WTC11 (cell line): ENCODE measurements at regions not wholly inside any gene's neighbourhood (a gene's known extent, or its start where the extent isn't known, plus 50 kb on each side); places are given as distances from the start of the nearest gene placed in this dataset.

Experiments used
- ATAC-seq: fragments of 200-7000 bp; cut with Tn5 transposase; 2 replicates; pipeline ENCODE4 v1.10.0; 2021; ENCODE audit warnings: mild to moderate bottlenecking, moderate library complexity
- CTCF ChIA-PET: fragments of 300-600 bp; sonication (Branson Sonifier 250); formaldehyde crosslinking; loops from one replicate; lab custom pipeline; 2021; ENCODE audit warnings: antibody characterized with exemption; lab: Charles Lee
- POLR2A ChIA-PET: fragments of 350-600 bp; sonication (Branson Sonifier 250); formaldehyde crosslinking; loops from one replicate; lab custom pipeline; 2021; ENCODE audit warnings: antibody characterized with exemption; lab: Charles Lee
- DNase-seq: peaks from one replicate; pipeline ENCODE4 v3.0.0; 2021; ENCODE audit warnings: low spot score
- H3K27ac Mint-ChIP-seq: 2 replicates; pipeline ENCODE4 v1.8.0; 2021; ENCODE audit warnings: mixed read lengths
- H3K27me3 Mint-ChIP-seq: 2 replicates; pipeline ENCODE4 v1.8.0; 2021; ENCODE audit warnings: low read depth, mild to moderate bottlenecking, moderate library complexity, mixed read lengths
- H3K36me3 Mint-ChIP-seq: 2 replicates; pipeline ENCODE4 v1.8.0; 2021; ENCODE audit warnings: mixed read lengths
- H3K4me1 Mint-ChIP-seq: 2 replicates; pipeline ENCODE4 v1.8.0; 2022; ENCODE audit warnings: mixed read lengths
- H3K4me3 Mint-ChIP-seq: 2 replicates; pipeline ENCODE4 v1.8.0; 2021; ENCODE audit warnings: mild to moderate bottlenecking, moderate library complexity, mixed read lengths
- H3K9me3 Mint-ChIP-seq: 2 replicates; pipeline ENCODE4 v1.8.0; 2021; ENCODE audit warnings: mixed read lengths
- CREM ChIP-seq: sonication (generic); formaldehyde crosslinking; IDR thresholded peaks from 2 replicates; pipeline ENCODE4 v1.8.1; 2022; ENCODE audit warnings: mild to moderate bottlenecking, missing genetic modification reagents, moderate library complexity
- ELF4 ChIP-seq: sonication (generic); formaldehyde crosslinking; IDR thresholded peaks from 2 replicates; pipeline ENCODE4 v1.8.1; 2022; ENCODE audit warnings: low read depth, mild to moderate bottlenecking, moderate library complexity, missing genetic modification reagents
- GTF2I ChIP-seq: fragments of 250-450 bp; sonication (Bioruptor Pico); conservative IDR thresholded peaks from 2 replicates; pipeline ENCODE4 v1.4.0; 2021; ENCODE audit warnings: mild to moderate bottlenecking
- JAZF1 ChIP-seq: fragments of 250-450 bp; sonication (Bioruptor Pico); IDR thresholded peaks from 2 replicates; pipeline ENCODE4 v1.9.0; 2021; ENCODE audit warnings: moderate library complexity, mild to moderate bottlenecking, inconsistent platforms
- MYBL2 ChIP-seq: sonication (generic); formaldehyde crosslinking; IDR thresholded peaks from 2 replicates; pipeline ENCODE4 v1.8.1; 2023; ENCODE audit warnings: mild to moderate bottlenecking, moderate library complexity, missing genetic modification reagents
- NR2C2 ChIP-seq: sonication (generic); formaldehyde crosslinking; IDR thresholded peaks from 2 replicates; pipeline ENCODE4 v1.8.0; 2022; ENCODE audit warnings: mild to moderate bottlenecking, missing genetic modification reagents
- NR3C1 ChIP-seq: sonication (generic); formaldehyde crosslinking; conservative IDR thresholded peaks from 2 replicates; pipeline ENCODE4 v1.8.1; 2023; ENCODE audit warnings: low read depth, mild to moderate bottlenecking, missing genetic modification reagents
- OVOL2 ChIP-seq: fragments of 250-450 bp; sonication (Bioruptor Pico); IDR thresholded peaks from 2 replicates; pipeline ENCODE4 v1.9.0; 2021; ENCODE audit warnings: mild to moderate bottlenecking, borderline replicate concordance
- SMAD4 ChIP-seq: sonication (generic); formaldehyde crosslinking; IDR thresholded peaks from 2 replicates; pipeline ENCODE4 v1.8.0; 2022; ENCODE audit warnings: mild to moderate bottlenecking, missing genetic modification reagents
- TEAD4 ChIP-seq: sonication (generic); formaldehyde crosslinking; IDR thresholded peaks from 2 replicates; pipeline ENCODE4 v1.8.0; 2022; ENCODE audit warnings: mild to moderate bottlenecking, missing genetic modification reagents
- TP53 ChIP-seq: sonication (generic); formaldehyde crosslinking; IDR thresholded peaks from 2 replicates; pipeline ENCODE4 v1.8.1; 2023; ENCODE audit warnings: mild to moderate bottlenecking, missing genetic modification reagents
- ZNF121 ChIP-seq: sonication (generic); formaldehyde crosslinking; IDR thresholded peaks from 2 replicates; pipeline ENCODE4 v1.8.0; 2023; ENCODE audit warnings: missing genetic modification reagents
- ZNF232 ChIP-seq: sonication (generic); formaldehyde crosslinking; IDR thresholded peaks from 2 replicates; pipeline ENCODE4 v1.8.0; 2022; ENCODE audit warnings: mild to moderate bottlenecking, missing genetic modification reagents
- ZNF317 ChIP-seq: sonication (generic); formaldehyde crosslinking; IDR thresholded peaks from 2 replicates; pipeline ENCODE4 v1.8.1; 2023; ENCODE audit warnings: low read depth, mild to moderate bottlenecking, moderate library complexity, missing genetic modification reagents, borderline replicate concordance
- TF ChIP-seq, protein P1 (sequence below): fragments of 250-450 bp; sonication (Bioruptor Pico); IDR thresholded peaks from 2 replicates; pipeline ENCODE4 v1.9.0; 2021; ENCODE audit warnings: mild to moderate bottlenecking
- TF ChIP-seq, protein P2 (sequence below): sonication (generic); formaldehyde crosslinking; IDR thresholded peaks from 2 replicates; pipeline ENCODE4 v1.8.1; 2022; ENCODE audit warnings: mild to moderate bottlenecking, moderate library complexity, missing genetic modification reagents
- TF ChIP-seq, protein P3 (sequence below): sonication (generic); formaldehyde crosslinking; IDR thresholded peaks from 2 replicates; pipeline ENCODE4 v1.8.0; 2023; ENCODE audit warnings: mild to moderate bottlenecking, missing genetic modification reagents
- TF ChIP-seq, protein P4 (sequence below): sonication (generic); formaldehyde crosslinking; IDR thresholded peaks from 2 replicates; pipeline ENCODE4 v1.8.1; 2023; ENCODE audit warnings: mild to moderate bottlenecking, missing genetic modification reagents
- TF ChIP-seq, protein P5 (sequence below): sonication (generic); formaldehyde crosslinking; IDR thresholded peaks from 2 replicates; pipeline ENCODE4 v1.8.0; 2023; ENCODE audit warnings: missing genetic modification reagents, mild to moderate bottlenecking, borderline replicate concordance
- TF ChIP-seq, protein P6 (sequence below): sonication (generic); formaldehyde crosslinking; IDR thresholded peaks from 2 replicates; pipeline ENCODE4 v1.8.0; 2023; ENCODE audit warnings: missing genetic modification reagents

DNA sequence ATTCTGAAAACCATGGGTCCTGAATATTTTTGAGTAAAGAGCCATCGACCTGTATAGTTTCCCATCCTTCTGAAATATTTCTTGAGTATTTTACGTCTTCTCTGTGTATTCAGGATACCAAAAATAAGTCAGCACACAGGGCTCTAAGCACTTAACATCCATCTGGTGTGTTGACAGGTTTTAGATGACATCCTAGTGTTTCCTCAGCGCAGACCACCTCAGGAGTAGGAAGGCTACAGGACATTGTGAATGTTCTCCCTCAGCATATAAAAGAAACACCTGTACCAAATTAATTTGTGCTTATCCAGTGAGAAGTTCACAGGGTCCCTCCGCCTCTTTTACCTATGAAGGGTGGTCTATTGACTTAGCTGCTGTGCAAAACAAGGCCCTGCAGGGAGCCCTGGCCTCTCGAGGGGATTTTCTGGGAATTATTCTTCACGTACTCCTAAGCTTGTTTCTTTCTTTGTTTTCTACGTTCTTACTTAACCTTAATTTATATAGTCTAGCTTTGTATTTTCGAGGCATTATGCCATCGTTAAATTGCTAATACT, 241.8 kb downstream of the FBXO8 start:
- Mint-ChIP-seq H3K36me3 (no peaks in the 10 kb centered on the region), H3K27me3 (peaks cover 5% of the 10 kb centered on the region), H3K4me3 (peak overlapping the region; percentile 45; the same call in 1 of the 2 replicates), H3K9me3 (peaks cover 4% of the 10 kb centered on the region), H3K4me1 (peaks cover 34% of the 10 kb centered on the region), H3K27ac (no peak overlapping the region)
- peak; percentile 76 for ATAC-seq
- CTCF ChIA-PET: interaction anchor here (1.5 kb wide), 1 partner anchor 547 kb away, joined by 3 read pairs; no protein-coding TSS in a partner anchor
- DNase-seq: no peak
- POLR2A ChIA-PET: no interaction called here
- no peak for TF ChIP-seq SMAD4 (CRISPR knock-in tag)
- no peak for TF ChIP-seq ZNF121 (CRISPR knock-in tag)
- no peak for TF ChIP-seq NR3C1
- TF ChIP-seq, protein P1, sequence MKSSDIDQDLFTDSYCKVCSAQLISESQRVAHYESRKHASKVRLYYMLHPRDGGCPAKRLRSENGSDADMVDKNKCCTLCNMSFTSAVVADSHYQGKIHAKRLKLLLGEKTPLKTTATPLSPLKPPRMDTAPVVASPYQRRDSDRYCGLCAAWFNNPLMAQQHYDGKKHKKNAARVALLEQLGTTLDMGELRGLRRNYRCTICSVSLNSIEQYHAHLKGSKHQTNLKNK (CRISPR knock-in tag): no peak
- TF ChIP-seq, protein P2, sequence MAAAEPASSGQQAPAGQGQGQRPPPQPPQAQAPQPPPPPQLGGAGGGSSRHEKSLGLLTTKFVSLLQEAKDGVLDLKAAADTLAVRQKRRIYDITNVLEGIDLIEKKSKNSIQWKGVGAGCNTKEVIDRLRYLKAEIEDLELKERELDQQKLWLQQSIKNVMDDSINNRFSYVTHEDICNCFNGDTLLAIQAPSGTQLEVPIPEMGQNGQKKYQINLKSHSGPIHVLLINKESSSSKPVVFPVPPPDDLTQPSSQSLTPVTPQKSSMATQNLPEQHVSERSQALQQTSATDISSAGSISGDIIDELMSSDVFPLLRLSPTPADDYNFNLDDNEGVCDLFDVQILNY (CRISPR knock-in tag): no peak
- TF ChIP-seq ZNF232 (CRISPR knock-in tag): no peak
- TF ChIP-seq, protein P3, sequence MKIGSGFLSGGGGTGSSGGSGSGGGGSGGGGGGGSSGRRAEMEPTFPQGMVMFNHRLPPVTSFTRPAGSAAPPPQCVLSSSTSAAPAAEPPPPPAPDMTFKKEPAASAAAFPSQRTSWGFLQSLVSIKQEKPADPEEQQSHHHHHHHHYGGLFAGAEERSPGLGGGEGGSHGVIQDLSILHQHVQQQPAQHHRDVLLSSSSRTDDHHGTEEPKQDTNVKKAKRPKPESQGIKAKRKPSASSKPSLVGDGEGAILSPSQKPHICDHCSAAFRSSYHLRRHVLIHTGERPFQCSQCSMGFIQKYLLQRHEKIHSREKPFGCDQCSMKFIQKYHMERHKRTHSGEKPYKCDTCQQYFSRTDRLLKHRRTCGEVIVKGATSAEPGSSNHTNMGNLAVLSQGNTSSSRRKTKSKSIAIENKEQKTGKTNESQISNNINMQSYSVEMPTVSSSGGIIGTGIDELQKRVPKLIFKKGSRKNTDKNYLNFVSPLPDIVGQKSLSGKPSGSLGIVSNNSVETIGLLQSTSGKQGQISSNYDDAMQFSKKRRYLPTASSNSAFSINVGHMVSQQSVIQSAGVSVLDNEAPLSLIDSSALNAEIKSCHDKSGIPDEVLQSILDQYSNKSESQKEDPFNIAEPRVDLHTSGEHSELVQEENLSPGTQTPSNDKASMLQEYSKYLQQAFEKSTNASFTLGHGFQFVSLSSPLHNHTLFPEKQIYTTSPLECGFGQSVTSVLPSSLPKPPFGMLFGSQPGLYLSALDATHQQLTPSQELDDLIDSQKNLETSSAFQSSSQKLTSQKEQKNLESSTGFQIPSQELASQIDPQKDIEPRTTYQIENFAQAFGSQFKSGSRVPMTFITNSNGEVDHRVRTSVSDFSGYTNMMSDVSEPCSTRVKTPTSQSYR (CRISPR knock-in tag): no peak
- TF ChIP-seq TEAD4 (CRISPR knock-in tag): no peak
- no peak for TF ChIP-seq NR2C2 (CRISPR knock-in tag)
- no peak for TF ChIP-seq ELF4 (CRISPR knock-in tag)
- no peak for TF ChIP-seq MYBL2 (CRISPR knock-in tag)

DNA sequence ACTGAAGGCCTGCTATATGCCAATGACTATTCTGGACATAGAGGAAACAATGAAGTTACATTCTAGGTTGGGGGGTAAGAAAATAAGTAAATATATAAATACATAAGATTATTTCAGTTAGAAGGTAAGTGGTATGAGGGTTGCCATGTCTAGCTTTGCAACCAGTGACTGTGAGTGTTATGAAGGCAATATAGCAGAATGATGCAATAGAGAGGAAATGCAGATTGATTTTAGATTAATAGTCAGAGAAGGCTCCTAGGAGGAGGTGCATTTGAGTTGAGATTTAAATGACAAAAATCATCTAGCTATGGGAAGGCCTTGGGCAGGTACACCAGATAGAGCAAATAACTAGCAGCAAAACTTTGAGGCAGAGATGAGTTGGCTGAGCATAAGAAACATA, 243.2 kb downstream of the FBXO8 start:
- Mint-ChIP-seq H3K9me3 (no peaks in the 10 kb centered on the region), H3K4me3 (no peak overlapping the region), H3K36me3 (no peaks in the 10 kb centered on the region), H3K27ac (no peak overlapping the region), H3K27me3 (peaks cover 5% of the 10 kb centered on the region), H3K4me1 (peaks cover 37% of the 10 kb centered on the region)
- ATAC-seq (no peak), DNase-seq (no peak)
- CTCF ChIA-PET: interaction anchor here (1.2 to 1.5 kb wide), 2 partner anchors 50 to 546 kb away, joined by 3 read pairs; no protein-coding TSS in a partner anchor
- POLR2A ChIA-PET: interaction anchor here (0.6 kb wide), 1 partner anchor 45 kb away, joined by 3 read pairs; no protein-coding TSS in a partner anchor
- TF ChIP-seq ZNF317 (no peak), TP53 (CRISPR knock-in tag) (no peak), GTF2I (CRISPR knock-in tag) (no peak), CREM (CRISPR knock-in tag) (no peak), JAZF1 (CRISPR knock-in tag) (no peak), OVOL2 (no peak)
- TF ChIP-seq, protein P4, sequence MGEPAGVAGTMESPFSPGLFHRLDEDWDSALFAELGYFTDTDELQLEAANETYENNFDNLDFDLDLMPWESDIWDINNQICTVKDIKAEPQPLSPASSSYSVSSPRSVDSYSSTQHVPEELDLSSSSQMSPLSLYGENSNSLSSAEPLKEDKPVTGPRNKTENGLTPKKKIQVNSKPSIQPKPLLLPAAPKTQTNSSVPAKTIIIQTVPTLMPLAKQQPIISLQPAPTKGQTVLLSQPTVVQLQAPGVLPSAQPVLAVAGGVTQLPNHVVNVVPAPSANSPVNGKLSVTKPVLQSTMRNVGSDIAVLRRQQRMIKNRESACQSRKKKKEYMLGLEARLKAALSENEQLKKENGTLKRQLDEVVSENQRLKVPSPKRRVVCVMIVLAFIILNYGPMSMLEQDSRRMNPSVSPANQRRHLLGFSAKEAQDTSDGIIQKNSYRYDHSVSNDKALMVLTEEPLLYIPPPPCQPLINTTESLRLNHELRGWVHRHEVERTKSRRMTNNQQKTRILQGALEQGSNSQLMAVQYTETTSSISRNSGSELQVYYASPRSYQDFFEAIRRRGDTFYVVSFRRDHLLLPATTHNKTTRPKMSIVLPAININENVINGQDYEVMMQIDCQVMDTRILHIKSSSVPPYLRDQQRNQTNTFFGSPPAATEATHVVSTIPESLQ (CRISPR knock-in tag): no peak
- TF ChIP-seq, protein P3 (CRISPR knock-in tag): no peak
- TF ChIP-seq, protein P5, sequence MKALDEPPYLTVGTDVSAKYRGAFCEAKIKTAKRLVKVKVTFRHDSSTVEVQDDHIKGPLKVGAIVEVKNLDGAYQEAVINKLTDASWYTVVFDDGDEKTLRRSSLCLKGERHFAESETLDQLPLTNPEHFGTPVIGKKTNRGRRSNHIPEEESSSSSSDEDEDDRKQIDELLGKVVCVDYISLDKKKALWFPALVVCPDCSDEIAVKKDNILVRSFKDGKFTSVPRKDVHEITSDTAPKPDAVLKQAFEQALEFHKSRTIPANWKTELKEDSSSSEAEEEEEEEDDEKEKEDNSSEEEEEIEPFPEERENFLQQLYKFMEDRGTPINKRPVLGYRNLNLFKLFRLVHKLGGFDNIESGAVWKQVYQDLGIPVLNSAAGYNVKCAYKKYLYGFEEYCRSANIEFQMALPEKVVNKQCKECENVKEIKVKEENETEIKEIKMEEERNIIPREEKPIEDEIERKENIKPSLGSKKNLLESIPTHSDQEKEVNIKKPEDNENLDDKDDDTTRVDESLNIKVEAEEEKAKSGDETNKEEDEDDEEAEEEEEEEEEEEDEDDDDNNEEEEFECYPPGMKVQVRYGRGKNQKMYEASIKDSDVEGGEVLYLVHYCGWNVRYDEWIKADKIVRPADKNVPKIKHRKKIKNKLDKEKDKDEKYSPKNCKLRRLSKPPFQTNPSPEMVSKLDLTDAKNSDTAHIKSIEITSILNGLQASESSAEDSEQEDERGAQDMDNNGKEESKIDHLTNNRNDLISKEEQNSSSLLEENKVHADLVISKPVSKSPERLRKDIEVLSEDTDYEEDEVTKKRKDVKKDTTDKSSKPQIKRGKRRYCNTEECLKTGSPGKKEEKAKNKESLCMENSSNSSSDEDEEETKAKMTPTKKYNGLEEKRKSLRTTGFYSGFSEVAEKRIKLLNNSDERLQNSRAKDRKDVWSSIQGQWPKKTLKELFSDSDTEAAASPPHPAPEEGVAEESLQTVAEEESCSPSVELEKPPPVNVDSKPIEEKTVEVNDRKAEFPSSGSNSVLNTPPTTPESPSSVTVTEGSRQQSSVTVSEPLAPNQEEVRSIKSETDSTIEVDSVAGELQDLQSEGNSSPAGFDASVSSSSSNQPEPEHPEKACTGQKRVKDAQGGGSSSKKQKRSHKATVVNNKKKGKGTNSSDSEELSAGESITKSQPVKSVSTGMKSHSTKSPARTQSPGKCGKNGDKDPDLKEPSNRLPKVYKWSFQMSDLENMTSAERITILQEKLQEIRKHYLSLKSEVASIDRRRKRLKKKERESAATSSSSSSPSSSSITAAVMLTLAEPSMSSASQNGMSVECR (CRISPR knock-in tag): no peak
- TF ChIP-seq, protein P6, sequence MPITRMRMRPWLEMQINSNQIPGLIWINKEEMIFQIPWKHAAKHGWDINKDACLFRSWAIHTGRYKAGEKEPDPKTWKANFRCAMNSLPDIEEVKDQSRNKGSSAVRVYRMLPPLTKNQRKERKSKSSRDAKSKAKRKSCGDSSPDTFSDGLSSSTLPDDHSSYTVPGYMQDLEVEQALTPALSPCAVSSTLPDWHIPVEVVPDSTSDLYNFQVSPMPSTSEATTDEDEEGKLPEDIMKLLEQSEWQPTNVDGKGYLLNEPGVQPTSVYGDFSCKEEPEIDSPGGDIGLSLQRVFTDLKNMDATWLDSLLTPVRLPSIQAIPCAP (CRISPR knock-in tag): no peak
